Activated CD4-positive, alpha-beta memory T cell treated with anti-CD3 and anti-CD28 coated beads for 36 hours (primary cell): ENCODE measurements at regions not wholly inside any gene's neighbourhood (a gene's known extent, or its start where the extent isn't known, plus 50 kb on each side); places are given as distances from the start of the nearest gene placed in this dataset.
"Not testable (repeated sequence)": the region's sequence is repeated elsewhere in the genome, so short reads cannot be mapped to it uniquely, and the experiment has no call there.

ENCODE experiments used
- CTCF ChIA-PET: fragments of 350-600 bp; sonication (Branson Sonifier 250); formaldehyde crosslinking; loops from one replicate; lab custom pipeline; 2021; ENCODE audit warnings: antibody characterized with exemption, inconsistent platforms; lab: Charles Lee
- POLR2A ChIA-PET: fragments of 350-600 bp; sonication (Branson Sonifier 250); formaldehyde crosslinking; loops from one replicate; lab custom pipeline; 2021; ENCODE audit warnings: antibody characterized with exemption; lab: Charles Lee
- DNase-seq: peaks from one replicate; pipeline ENCODE4 v3.0.0-alpha.2; 2020
- H3K27ac Mint-ChIP-seq: one replicate; pipeline ENCODE4 v1.8.0; 2021; ENCODE audit warnings: mixed read lengths
- H3K27me3 Mint-ChIP-seq: one replicate; pipeline ENCODE4 v1.8.0; 2021; ENCODE audit warnings: mixed read lengths
- H3K36me3 Mint-ChIP-seq: one replicate; pipeline ENCODE4 v1.8.0; 2021; ENCODE audit warnings: mixed read lengths
- H3K4me1 Mint-ChIP-seq: one replicate; pipeline ENCODE4 v1.8.0; 2021; ENCODE audit warnings: low read depth, mixed read lengths
- H3K4me3 Mint-ChIP-seq: one replicate; pipeline ENCODE4 v1.8.0; 2021; ENCODE audit warnings: mild to moderate bottlenecking, mixed read lengths
- H3K9me3 Mint-ChIP-seq: one replicate; pipeline ENCODE4 v1.8.0; 2021; ENCODE audit warnings: mixed read lengths
- intact Hi-C: fragments of 100-400 bp; cut with micrococcal nuclease; formaldehyde crosslinking; loops from one replicate; pipeline ENCODE4 v1.15.1; 2023

DNA sequence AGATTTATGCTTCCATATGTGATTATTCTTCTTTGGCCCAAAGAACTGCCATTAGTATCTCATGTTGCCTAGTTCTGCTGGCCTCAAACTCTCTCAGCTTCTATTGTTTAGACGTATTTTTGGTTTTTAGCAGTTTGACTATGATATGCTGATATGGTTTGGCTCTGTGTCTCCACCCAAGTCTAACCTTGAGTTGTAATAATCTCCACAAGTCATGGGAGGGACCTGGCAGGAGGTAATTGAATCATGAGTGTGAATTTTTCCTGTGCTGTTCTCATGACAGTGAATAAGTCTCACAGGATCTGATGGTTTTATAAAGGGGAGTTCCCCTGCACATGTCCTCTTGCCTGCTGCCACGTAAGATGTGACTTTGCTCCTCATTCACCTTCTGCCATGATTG is 96.7 kb upstream of the ARG1 start:
- Mint-ChIP-seq H3K36me3 (no peaks in the 10 kb centered on the region), H3K4me1 (no peaks in the 10 kb centered on the region), H3K9me3 (peaks cover 10% of the 10 kb centered on the region), H3K4me3 (no peak overlapping the region), H3K27me3 (no peaks in the 10 kb centered on the region), H3K27ac (no peak overlapping the region)
- ChIA-PET POLR2A (no interaction called here), CTCF (no interaction called here)
- intact Hi-C loops = no loop called here
- DNase-seq = no peak

- H3K4me3 Mint-ChIP-seq, CTCF ChIA-PET, intact Hi-C loops, H3K27ac Mint-ChIP-seq, DNase-seq, H3K36me3 Mint-ChIP-seq, H3K27me3 Mint-ChIP-seq, POLR2A ChIA-PET, H3K4me1 Mint-ChIP-seq: not testable (repeated sequence)
- peaks cover 10% of the 10 kb centered on the region for H3K9me3 Mint-ChIP-seq
Observed at GRCh38 chr6:131478740-131479211, 94.2 kb upstream of the ARG1 start.

DNA sequence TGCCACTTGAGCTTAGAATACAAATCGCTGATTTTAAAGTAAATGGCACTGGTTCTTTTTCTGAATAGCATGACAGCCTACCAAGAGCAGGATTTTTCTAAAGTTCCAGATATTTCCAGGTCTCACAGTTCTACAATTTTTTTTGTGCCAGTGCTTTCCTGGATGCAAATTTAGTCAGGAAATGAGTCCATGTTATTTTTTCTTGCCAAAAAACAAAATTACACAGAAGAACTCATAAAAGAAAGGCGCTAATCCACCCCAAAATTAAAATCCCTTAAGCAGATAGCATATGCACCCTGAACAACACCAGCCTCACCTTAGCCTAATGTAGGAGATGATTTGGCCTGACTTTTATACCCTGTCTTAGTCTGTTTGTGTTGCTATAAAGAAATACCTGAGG is 86.4 kb upstream of the ARG1 start:
- POLR2A ChIA-PET = no interaction called here
- Mint-ChIP-seq H3K9me3 (no peaks in the 10 kb centered on the region), H3K27me3 (no peaks in the 10 kb centered on the region), H3K27ac (no peak overlapping the region), H3K4me3 (no peak overlapping the region), H3K36me3 (no peaks in the 10 kb centered on the region), H3K4me1 (no peaks in the 10 kb centered on the region)
- intact Hi-C loops = no loop called here
- CTCF ChIA-PET = no interaction called here
- no peak for DNase-seq

DNA sequence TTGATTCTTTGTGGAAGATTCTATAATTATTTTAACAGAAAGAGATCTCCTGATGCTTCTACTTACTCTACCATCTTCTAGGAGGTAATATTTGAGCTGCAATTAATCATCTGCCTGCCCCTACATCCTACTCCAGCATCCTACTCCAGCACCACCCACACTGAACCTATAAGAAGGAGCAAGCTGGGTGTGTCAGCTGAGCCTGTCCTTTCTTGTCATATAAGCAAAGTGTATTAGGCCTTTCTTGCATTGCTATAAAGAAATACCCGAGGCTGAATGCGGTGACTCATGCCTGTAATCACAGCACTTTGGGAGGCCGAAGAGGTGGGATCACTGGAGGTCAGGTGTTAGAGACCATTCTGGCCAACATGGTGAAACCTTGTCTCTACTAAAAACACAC is 84.2 kb upstream of the ARG1 start:
- ChIA-PET POLR2A (no interaction called here), CTCF (no interaction called here)
- H3K27ac Mint-ChIP-seq = no peak overlapping the region
- no peaks in the 10 kb centered on the region for H3K27me3 Mint-ChIP-seq
- H3K4me1 Mint-ChIP-seq = no peaks in the 10 kb centered on the region
- intact Hi-C loops = no loop called here
- H3K4me3 Mint-ChIP-seq = no peak overlapping the region
- no peaks in the 10 kb centered on the region for H3K9me3 Mint-ChIP-seq
- no peaks in the 10 kb centered on the region for H3K36me3 Mint-ChIP-seq
- no peak for DNase-seq

DNA sequence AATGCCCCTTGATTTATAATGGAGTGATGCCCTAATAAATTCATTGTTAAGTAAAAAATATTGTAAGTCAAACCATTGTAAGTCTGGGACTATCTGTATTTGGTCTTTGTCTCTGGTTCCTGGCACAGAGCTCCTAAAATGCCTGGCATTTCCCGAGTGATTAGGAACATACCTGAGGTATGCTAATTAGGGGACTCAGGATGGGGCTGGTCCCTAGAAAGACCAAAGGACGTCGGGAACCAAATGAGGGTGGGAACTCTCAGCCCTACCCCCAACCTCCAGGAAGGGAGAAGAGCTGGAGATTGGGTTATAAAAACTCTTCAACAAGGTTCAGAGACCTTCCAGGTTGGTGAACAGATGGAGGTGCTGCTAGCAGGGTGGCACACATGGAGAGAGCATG is 82.6 kb upstream of the ARG1 start:
- Mint-ChIP-seq H3K9me3 (peaks cover 3% of the 10 kb centered on the region), H3K4me3 (no peak overlapping the region), H3K4me1 (no peaks in the 10 kb centered on the region), H3K36me3 (no peaks in the 10 kb centered on the region), H3K27me3 (no peaks in the 10 kb centered on the region), H3K27ac (no peak overlapping the region)
- POLR2A ChIA-PET = no interaction called here
- intact Hi-C loops = no loop called here
- CTCF ChIA-PET = no interaction called here
- no peak for DNase-seq

DNA sequence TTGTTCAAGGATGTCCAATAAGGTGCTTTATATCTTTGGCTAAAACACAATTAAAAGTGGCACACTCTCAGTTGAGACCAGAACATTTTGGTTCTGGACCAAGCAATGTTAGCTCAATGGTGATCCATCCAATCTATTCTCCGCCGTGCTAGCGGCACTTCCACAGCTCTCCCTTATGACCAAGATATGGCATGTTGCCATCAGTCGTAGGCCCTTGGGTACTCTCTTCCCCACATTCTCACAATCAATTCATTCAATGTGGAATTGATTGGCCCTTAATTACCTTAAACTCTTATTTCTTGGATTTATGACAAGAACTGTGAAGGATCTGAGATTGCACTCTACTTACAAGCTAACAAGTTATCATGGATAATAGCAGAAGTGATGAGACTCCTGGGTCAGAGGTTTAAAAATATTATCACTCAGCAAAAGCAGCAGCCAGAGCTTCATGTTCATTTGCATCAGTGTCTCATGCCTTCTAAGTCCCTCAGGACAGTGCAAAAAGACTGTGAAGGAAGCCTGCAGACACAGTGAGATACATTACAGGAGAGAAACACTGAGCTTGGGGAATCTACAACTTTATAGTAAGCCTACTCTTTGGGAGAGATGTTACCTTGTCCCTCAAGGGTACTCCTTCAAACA is 80.0 kb upstream of the ARG1 start:
- DNase-seq = no peak
- Mint-ChIP-seq H3K36me3 (no peaks in the 10 kb centered on the region), H3K27ac (no peak overlapping the region), H3K27me3 (no peaks in the 10 kb centered on the region), H3K4me1 (no peaks in the 10 kb centered on the region), H3K4me3 (no peak overlapping the region), H3K9me3 (peaks cover 3% of the 10 kb centered on the region)
- CTCF ChIA-PET = interaction anchor here (1.2 kb wide), 1 partner anchor 41 kb away, joined by 4 read pairs; no protein-coding TSS in a partner anchor
- intact Hi-C loops = no loop called here
- POLR2A ChIA-PET = no interaction called here

DNA sequence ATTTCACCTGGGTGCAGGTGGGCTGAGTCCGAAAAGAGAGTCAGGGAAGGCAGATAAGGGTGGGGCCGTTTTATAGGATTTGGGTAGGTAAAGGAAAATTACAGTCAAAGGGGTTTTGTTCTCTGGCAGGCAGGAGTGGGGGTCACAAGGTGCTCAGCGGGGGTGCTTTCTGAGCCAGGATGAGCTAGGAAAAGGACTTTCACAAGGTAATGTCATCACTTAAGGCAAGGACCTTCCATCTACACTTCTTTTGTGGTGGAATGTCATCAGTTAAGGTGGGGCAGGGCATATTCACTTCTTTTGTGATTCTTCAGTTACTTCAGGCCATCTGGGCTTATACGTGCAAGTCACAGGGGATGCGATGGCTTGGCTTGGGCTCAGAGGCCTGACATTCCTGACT is 68.6 kb upstream of the ARG1 start:
- intact Hi-C loops, H3K4me3 Mint-ChIP-seq, H3K4me1 Mint-ChIP-seq: not testable (repeated sequence)

GRCh38 chr6:131510094-131510493 is 62.9 kb upstream of the ARG1 start:
- no peaks in the 10 kb centered on the region for H3K27me3 Mint-ChIP-seq
- H3K9me3 Mint-ChIP-seq = peaks cover 3% of the 10 kb centered on the region
- DNase-seq = no peak
- H3K27ac Mint-ChIP-seq = no peak overlapping the region
- no peaks in the 10 kb centered on the region for H3K4me1 Mint-ChIP-seq
- intact Hi-C loops = no loop called here
- ChIA-PET POLR2A (no interaction called here), CTCF (no interaction called here)
- H3K4me3 Mint-ChIP-seq = no peak overlapping the region
- H3K36me3 Mint-ChIP-seq = no peaks in the 10 kb centered on the region

More for the DNA sequence above, 68.6 kb upstream of the ARG1 start:
- H3K27me3 Mint-ChIP-seq, H3K36me3 Mint-ChIP-seq, DNase-seq, POLR2A ChIA-PET, H3K27ac Mint-ChIP-seq, CTCF ChIA-PET, H3K9me3 Mint-ChIP-seq: not testable (repeated sequence)

DNA sequence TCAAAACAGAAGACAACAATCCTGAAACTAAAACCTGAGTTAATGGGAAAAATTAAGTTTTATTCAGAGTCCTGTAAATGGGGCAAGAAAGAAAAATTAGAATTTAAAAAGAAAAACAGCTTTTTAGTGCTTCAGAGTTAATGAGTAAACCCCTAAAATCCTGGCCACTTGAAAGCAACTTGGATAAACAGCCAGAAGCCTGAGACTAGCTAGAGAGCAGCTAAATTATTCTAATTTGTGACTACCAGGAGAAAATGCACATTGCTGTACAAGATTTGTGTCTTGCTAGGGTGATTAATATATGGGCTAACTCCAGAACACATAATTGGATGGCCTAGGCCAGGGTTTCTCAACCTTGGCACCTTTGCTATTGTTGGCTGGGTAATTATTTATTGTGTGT is 62.4 kb upstream of the ARG1 start:
- intact Hi-C loops = no loop called here
- Mint-ChIP-seq H3K27ac (no peak overlapping the region), H3K9me3 (peaks cover 6% of the 10 kb centered on the region), H3K27me3 (no peaks in the 10 kb centered on the region), H3K4me3 (no peak overlapping the region), H3K36me3 (no peaks in the 10 kb centered on the region), H3K4me1 (no peaks in the 10 kb centered on the region)
- POLR2A ChIA-PET = no interaction called here
- DNase-seq = no peak
- CTCF ChIA-PET = no interaction called here

DNA sequence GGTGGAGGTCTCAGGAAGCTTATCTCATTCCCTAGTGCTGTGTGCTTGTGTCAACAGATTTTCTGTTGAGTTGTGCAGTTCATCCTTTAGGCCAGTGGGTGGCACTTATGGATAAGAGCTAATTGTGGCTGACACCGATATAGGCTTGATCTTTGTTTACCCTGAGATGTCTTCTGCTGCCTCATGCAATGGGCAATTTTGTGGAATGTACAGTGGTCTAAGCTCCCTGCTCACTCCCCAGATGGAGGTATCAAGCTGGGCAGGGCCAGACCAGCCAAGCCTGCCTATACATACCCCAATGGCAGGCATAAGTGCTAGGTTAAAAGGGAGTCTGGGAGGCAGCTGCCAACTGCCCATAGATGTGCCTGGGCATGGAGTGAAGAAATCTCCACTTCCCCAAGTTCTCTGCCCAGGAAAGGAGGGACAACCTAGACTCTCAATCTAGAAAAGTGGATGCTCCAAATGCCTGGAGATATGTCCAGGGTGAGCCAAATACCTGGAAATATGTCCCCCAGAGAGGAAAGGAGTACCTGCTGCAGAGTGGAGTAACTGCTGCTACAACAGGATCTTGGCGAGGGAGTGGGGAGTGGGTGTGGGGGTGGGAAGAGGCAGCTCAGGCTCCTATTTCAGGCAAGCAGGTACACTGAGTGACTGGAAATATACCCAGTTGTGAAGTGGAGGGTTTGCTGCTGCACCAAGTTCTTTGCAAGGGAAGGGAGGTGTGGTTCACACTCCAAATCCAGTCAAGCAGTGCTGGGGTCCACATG is 53.2 kb upstream of the ARG1 start:
- Mint-ChIP-seq H3K4me3 (no peak overlapping the region), H3K9me3 (peaks cover 6% of the 10 kb centered on the region), H3K27me3 (peaks cover 2% of the 10 kb centered on the region), H3K4me1 (peaks cover 12% of the 10 kb centered on the region), H3K36me3 (no peaks in the 10 kb centered on the region), H3K27ac (no peak overlapping the region)
- peak; percentile 60 for DNase-seq
- POLR2A ChIA-PET = no interaction called here
- CTCF ChIA-PET = interaction anchor here (0.6 to 3.2 kb wide), 17 partner anchors 8 to 647 kb away, joined by 3 to 65 read pairs (median 4); partner anchors contain the start of gene MED23
- intact Hi-C loops = loop anchor here (1.0 kb wide), 4 partner anchors 12 to 390 kb away; partner anchors contain the start of gene MED23
